KOPT-K1 (cell line): ENCODE measurements at regions not wholly inside any gene's neighbourhood (a gene's known extent, or its start where the extent isn't known, plus 50 kb on each side); places are given as distances from the start of the nearest gene placed in this dataset.
"Not testable (repeated sequence)": the region's sequence is repeated elsewhere in the genome, so short reads cannot be mapped to it uniquely, and the experiment has no call there.

ENCODE experiments used
- H3K27ac ChIP-seq: fragments of 200-600 bp; sonication (generic); 2 replicates; pipeline ENCODE4 v1.5.1; 2016; ENCODE audit warnings: antibody characterized with exemption, mild to moderate bottlenecking, low read depth, low read length; ENCODE audit not compliant: poor library complexity, severe bottlenecking
- H3K36me3 ChIP-seq: fragments of 200-600 bp; sonication (generic); 2 replicates; pipeline ENCODE4 v1.5.1; 2017; ENCODE audit warnings: antibody characterized with exemption, mild to moderate bottlenecking, low read length, moderate library complexity; ENCODE audit not compliant: insufficient read depth
- H3K9me3 ChIP-seq: fragments of 200-600 bp; sonication (generic); 2 replicates; pipeline ENCODE4 v1.5.1; 2017; ENCODE audit warnings: antibody characterized with exemption, low read length, mild to moderate bottlenecking; ENCODE audit not compliant: insufficient read depth, poor library complexity, severe bottlenecking

DNA sequence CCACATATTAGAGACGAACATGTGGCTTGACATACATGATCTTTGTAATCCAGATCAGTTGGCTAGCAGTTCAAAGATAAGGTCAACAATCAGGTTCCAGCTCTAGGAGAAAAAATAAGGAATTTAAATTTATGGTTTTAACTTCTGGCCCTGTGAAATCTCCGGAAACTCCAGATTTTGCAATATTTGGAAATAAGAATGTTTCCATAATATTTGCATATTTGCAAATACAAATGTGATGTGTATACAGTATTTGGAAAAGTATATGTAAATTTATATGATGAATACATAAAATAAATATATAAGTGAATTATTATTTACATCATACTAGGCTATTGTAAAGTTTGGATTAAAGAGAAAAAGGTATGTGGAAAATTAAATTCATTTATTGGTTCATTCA lies 97.1 kb downstream of the KCNJ2 start:
- H3K9me3 ChIP-seq = no peaks in the 10 kb centered on the region
- no peak overlapping the region for H3K27ac ChIP-seq
- H3K36me3 ChIP-seq = no peaks in the 10 kb centered on the region

DNA sequence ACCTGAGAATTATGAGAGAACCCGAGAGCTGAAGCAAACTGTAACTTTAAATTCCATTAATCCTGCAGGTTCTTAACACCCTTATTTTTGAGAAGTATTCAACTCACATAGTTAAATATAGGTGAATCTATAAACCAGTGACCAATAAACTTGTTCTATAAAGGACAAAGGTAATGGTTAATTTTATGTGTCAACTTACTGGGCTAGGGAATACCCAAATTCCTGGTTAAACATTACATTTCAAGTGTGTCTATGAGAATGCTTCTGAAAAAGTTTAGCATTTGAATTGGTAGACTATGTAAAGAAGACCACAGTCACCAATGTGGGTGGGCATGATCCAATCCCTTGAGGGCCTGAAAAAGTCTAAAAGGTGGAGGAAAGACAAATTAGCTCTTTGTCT lies 99.1 kb downstream of the KCNJ2 start:
- no peaks in the 10 kb centered on the region for H3K36me3 ChIP-seq
- H3K9me3 ChIP-seq = no peaks in the 10 kb centered on the region
- no peak overlapping the region for H3K27ac ChIP-seq

DNA sequence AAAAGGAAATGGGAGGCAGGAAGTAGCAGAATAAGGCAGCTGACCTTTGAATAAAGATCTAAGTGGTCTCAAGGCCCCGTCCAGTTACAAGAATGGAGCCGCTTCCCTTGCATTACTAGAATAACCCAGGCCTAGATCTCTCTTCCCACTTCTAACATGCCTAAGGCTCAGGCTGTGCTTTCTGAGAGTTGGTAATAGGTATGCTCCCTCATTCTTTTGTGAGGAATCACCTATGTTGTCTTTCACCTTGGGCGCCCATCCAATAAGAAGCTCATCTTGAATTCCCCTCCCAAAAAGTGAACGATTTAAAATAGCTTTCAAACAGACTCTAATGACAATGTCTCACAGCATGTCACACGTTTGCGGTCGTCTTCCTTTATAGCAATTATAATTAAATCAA lies 101.2 kb downstream of the KCNJ2 start:
- Histone ChIP-seq H3K36me3 (no peaks in the 10 kb centered on the region), H3K9me3 (no peaks in the 10 kb centered on the region), H3K27ac (no peak overlapping the region)

DNA sequence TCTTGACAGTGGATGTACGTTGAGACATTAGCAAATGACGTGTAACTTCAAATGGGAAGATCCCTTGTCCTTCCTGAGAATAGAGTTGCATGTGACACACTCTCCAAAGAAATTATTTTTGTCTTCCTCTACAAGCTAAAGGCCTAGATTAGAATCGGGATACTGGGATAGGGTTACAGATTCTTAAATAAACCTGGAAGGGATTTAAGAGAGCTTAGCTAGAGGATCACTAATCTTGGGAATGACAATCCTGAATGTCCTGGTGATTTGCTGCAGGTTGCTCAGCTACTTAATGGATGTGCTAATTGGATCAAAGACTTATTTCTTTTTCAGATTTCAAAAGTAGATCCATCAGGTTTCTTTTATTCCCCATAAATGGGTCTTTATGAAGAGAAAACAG lies 101.9 kb downstream of the KCNJ2 start:
- no peak overlapping the region for H3K27ac ChIP-seq
- no peaks in the 10 kb centered on the region for H3K9me3 ChIP-seq
- H3K36me3 ChIP-seq = no peaks in the 10 kb centered on the region

DNA sequence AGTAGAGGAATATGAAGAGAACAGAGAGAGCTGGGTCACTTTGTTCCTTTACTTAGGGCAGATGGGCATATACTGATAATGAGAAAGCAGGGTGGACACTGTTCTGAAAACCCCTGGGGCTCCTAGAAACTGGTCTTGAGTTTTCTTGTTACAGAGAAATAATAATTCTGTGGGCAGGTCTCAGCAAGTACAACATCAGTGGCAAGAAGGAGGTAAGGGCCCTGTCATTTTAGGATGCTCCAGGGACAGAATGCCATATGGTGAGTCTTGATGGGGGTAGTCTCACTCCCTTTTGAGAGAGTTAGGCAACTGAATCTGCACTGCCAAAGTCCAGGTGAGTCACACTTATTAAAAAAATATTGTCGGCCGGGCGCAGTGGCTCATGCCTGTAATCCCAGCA lies 102.3 kb downstream of the KCNJ2 start:
- H3K9me3 ChIP-seq = no peaks in the 10 kb centered on the region
- no peak overlapping the region for H3K27ac ChIP-seq

DNA sequence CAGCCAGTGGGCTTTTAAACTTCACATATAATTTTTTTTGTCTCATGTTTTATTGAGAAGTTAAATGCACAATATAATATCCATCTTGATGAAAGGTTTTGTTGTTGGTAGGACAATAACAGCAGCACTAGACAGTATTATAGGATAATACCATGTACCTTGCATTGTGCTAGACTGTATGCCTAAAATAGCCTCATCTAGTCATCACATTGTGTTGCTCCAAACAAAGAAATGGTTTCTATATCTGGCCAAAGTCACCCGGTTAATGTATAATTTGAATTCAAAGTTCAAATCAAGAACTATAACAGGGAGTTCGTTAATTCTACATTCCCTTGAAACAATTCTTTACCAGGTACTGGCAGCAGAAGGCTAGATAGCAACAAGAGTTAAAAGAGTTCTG lies 104.9 kb downstream of the KCNJ2 start:
- H3K9me3 ChIP-seq = no peaks in the 10 kb centered on the region
- no peak overlapping the region for H3K27ac ChIP-seq
- no peaks in the 10 kb centered on the region for H3K36me3 ChIP-seq

More for the DNA sequence above, 102.3 kb downstream of the KCNJ2 start:
- no peaks in the 10 kb centered on the region for H3K36me3 ChIP-seq

DNA sequence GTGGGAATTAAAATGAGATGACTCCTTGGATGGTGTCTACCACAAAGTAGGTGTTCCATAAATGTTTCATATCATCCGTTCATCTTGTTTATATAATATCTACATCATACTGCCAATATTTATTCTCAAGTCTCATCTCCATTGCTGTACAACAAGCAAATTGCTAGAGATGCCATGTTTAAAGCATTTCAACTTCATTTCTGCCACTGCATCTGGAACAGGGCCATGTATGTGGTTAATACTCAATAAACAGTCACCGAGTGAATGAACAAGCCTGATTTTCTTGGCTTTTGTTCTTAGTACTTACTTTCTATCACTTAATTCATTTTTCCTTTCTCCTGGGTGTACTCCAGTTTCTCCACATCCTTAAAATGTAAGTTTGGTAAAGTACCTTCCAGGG lies 107.6 kb downstream of the KCNJ2 start:
- no peaks in the 10 kb centered on the region for H3K9me3 ChIP-seq

DNA sequence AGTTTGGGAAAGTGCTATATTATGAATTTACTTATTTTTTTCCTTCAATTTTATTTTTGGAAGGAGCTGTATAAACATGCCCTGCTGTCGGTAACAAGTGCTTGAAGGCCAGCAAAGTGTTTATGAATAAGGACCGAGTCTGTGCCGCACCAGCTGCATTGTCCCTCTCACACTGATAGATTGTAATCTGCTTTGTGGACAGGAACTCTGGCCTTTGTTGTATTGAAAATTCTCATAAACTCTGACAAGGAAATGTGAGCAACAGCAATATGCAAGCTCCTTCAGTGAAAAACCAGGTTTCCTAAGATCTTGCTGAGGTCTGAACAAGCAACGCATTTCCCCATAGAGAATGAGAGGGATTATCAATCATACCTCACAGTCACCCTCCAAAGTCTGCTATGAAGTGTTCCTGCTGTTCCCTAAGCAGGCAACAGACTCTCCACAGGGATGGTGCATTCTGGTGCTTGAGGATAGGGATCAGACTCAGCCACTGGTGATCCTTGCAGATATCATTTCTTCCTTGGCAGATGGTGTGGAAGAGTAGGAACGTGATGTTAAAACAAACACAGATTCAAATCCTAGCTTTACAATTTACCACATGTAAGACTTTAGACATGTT lies 109.6 kb downstream of the KCNJ2 start:
- Histone ChIP-seq H3K9me3 (no peaks in the 10 kb centered on the region), H3K36me3 (no peaks in the 10 kb centered on the region), H3K27ac (no peak overlapping the region)

More for the DNA sequence above, 107.6 kb downstream of the KCNJ2 start:
- H3K27ac ChIP-seq = no peak overlapping the region
- no peaks in the 10 kb centered on the region for H3K36me3 ChIP-seq

DNA sequence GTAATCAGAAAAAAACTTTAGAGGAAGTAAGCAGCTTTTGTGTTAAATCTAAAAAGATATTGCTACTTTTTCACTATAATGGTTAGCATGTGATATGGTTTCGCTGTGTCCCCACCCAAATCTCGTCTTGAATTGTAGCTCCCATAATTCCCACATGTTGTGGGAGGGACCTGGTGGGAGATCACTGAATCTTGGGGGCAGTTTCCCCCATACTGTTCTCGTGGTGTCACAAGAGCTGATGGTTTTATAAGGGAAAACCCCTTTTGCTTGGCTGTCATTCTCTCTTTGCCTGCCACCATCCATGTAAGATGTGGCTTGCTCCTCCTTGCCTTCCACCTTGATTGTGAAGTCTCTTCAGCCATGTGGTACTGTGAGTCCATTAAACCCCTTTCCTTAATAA lies 117.1 kb downstream of the KCNJ2 start:
- Histone ChIP-seq H3K36me3 (no peaks in the 10 kb centered on the region), H3K27ac (no peak overlapping the region), H3K9me3 (no peaks in the 10 kb centered on the region)

DNA sequence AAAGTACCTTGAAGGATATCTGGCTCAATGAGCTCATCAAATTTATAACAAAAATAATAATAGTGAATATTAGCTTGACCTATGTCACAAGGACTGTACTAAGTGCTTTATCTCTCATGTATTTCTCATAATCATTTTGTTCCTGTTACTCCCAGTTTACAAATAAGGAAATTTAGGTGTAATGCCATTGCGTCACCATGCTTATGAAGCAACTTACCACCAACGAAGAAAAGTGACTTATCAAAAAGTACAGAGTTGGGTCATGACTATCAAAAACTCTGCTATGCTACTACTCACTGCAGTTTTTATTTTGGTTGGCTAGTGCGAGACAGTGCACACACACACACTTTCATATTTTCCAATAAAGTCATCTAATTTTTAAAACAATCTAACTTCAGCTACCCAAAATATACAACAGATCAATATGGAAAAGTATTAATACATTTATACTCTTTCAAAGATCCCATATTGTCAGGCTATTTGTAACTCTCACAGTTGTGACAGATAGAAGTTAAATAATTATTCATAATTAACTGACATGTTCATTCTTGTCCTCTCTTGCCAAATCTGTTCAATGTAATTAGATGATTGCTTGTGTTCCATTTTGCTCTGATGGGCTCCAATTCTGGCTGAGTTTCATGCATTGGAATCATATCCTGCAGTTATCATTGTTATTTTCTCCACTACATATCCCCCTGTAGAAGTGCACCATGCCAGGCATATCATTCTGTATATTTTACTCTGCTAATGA lies 119.4 kb downstream of the KCNJ2 start:
- Histone ChIP-seq H3K27ac (no peak overlapping the region), H3K36me3 (no peaks in the 10 kb centered on the region), H3K9me3 (no peaks in the 10 kb centered on the region)

DNA sequence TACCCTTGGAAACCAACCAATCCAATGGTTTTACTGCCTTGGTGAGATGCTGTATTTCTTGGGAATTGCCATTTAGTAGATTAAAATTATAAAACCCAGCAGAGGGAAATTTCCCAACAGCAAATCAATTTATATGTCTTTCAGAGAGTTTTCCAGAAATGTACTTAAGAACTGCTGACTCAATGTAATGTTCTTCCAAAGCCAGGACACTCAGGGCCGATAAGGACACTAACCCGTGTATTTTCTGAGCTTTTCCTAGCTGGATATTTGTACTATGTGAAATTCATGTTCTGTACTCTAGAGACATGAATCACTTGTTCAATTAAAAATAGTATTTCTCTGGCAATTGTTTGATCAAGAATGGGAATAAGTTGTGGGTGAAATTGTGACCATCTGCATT lies 121.4 kb downstream of the KCNJ2 start:
- no peak overlapping the region for H3K27ac ChIP-seq
- no peaks in the 10 kb centered on the region for H3K36me3 ChIP-seq
- no peaks in the 10 kb centered on the region for H3K9me3 ChIP-seq

DNA sequence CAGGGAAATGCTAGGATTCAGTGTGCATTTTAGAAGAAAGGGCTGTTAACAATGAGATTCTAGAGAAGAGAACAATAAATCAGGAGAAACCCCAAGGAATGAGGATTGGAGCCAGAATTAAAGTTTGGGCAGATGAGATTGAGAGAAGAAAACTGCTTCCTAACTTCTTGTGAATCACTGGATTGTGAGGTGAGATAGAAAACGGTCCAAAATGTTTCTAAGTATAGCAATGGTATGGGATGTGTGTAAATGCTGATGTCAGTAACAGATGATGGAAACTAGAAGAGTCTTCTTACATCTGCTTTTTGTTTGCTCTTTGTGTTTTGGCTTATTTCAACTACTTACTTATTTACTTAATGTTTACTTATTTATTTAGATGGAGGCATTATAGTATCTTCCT lies 123.0 kb downstream of the KCNJ2 start:
- Histone ChIP-seq H3K9me3 (no peaks in the 10 kb centered on the region), H3K36me3 (no peaks in the 10 kb centered on the region), H3K27ac (no peak overlapping the region)

DNA sequence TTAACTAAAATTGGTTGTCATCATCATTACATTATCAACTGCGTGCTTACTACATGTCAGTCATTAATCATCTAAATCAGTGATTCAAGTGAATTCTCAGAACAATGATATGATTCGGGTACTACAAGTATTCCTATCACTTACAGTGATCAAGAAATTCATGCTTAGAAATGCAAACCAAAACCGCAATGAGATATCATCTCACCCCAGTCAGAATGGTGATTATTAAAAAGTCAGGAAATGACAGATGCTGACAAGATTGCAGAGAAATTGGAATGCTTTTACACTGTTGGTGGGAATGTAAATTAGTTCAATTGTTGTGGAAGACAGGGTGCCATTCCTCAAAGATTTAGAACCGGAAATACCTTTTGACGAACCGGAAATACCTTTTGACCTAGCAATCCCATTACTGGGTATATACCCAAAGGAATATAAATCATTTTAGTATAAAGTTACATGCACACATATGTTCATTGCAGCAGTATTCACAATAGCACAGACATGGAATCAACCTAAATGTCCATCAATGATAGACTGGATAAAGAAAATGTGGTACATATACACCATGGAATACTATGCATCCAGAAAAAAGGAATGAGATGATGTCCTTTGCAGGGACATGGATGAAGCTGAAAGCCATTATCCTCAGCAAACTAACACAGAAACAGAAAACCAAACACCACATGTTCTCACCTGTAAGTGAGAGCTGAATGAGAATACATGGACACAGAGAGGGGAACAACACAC lies 124.4 kb downstream of the KCNJ2 start:
- H3K36me3 ChIP-seq, H3K9me3 ChIP-seq, H3K27ac ChIP-seq: not testable (repeated sequence)

DNA sequence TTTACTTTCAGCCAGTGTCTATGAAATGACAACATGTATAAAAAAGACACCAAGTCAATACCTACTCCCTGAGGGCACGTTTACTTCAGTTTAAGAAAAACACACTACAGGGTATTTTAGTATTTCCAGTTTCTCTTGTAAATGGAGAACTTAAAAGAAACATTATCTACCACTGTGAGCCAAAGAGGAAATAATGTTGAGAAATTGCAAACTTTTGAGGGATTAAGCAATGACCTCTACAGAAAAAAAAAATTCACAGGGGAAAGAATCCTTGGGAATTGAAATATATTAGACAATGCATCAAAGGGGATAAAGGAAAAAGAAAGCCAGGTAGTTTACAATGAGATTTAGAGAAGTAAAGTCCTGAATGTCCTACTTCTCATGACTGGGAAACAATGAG lies 126.0 kb downstream of the KCNJ2 start:
- H3K36me3 ChIP-seq = no peaks in the 10 kb centered on the region
- no peak overlapping the region for H3K27ac ChIP-seq
- no peaks in the 10 kb centered on the region for H3K9me3 ChIP-seq

DNA sequence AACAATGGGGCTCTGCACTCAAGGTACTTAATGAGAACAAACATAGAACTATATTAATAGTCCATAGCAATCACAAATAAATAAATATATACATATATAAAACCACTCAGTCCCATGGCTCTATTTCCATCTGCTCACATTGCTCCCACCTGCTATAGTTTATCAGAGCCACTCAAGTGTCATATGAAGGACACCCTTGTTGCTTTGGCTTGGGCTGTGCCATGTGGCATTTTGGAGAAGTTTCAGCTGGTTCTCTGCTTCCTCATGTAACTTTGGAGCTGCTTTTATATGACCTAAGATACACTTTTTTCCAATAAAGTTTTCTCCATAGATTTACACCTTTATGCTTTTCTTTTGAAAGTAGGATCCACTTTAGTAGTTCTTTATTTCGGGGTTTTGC lies 126.4 kb downstream of the KCNJ2 start:
- Histone ChIP-seq H3K9me3 (no peaks in the 10 kb centered on the region), H3K36me3 (no peaks in the 10 kb centered on the region), H3K27ac (no peak overlapping the region)
